Stimulated activated CD8-positive, alpha-beta memory T cell treated with anti-CD3 and anti-CD28 coated beads, Interleukin-4, amount 100 ng/mL, for 48 hours (primary cell): ENCODE measurements at regions not wholly inside any gene's neighbourhood (a gene's known extent, or its start where the extent isn't known, plus 50 kb on each side); places are given as distances from the start of the nearest gene placed in this dataset.
"Not testable (repeated sequence)": the region's sequence is repeated elsewhere in the genome, so short reads cannot be mapped to it uniquely, and the experiment has no call there.

Experiments
- DNase-seq: peaks from one replicate; pipeline ENCODE4 v3.0.0-alpha.2; 2020

DNA sequence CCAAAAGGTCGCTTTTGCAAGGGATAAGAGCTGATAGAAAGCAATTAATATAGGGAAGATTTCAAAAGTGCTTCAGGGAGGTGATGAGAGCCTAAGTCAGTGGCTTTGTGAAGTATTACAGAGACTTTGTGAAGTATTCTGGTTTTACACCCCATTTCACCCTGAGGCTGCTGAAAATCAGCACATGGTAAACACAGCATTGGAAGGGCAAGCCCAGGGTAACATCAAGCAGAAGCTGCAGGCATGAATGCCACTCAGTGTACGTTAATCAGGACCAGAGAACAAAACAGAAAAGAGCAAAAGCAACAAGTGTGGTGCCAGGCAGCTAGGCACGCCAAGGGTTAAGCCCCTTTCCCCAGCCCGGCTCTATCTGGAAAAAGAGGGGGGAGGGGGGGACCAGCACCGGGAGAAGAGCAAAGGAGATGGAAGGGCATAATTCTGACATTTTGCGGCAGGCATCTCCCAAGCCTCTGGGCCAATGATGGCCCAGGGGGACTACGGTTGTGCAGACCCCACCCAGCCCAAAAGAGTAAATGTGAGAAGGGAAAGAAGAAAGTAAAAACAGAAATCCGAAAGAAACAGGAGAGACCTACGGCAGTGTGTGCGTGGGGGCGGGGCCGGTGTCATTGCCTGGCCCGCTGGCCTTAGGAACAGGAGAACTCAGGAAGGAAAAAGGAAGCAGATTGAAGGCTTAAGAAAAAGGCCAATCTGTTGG is 58.9 kb downstream of the DHRS2 start:
- no peak for DNase-seq

- no peak for DNase-seq
Observed at GRCh38 chr14:23695664-23695999, 59.5 kb downstream of the DHRS2 start.

- DNase-seq = no peak
Observed at GRCh38 chr14:23696701-23697239, 60.6 kb downstream of the DHRS2 start.

DNA sequence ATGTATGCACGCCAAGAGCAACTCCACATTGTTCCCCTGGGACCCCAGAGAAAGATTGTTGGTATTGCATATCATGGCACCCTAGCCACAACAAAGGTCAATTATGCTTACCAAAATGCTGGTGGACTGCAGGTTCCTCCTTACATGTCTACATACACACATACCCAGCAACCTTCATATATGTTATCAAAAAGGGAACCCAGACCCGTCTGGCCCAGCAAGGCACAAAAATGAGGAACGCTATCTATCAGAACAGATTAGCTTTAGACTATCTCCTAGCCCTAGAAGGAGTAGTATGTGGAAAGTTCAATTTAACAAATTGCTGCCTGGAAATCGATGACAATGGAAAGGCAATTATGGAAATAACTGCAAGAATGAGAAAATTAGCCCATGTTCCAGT is 61.5 kb downstream of the DHRS2 start:
- DNase-seq = no peak

DNA sequence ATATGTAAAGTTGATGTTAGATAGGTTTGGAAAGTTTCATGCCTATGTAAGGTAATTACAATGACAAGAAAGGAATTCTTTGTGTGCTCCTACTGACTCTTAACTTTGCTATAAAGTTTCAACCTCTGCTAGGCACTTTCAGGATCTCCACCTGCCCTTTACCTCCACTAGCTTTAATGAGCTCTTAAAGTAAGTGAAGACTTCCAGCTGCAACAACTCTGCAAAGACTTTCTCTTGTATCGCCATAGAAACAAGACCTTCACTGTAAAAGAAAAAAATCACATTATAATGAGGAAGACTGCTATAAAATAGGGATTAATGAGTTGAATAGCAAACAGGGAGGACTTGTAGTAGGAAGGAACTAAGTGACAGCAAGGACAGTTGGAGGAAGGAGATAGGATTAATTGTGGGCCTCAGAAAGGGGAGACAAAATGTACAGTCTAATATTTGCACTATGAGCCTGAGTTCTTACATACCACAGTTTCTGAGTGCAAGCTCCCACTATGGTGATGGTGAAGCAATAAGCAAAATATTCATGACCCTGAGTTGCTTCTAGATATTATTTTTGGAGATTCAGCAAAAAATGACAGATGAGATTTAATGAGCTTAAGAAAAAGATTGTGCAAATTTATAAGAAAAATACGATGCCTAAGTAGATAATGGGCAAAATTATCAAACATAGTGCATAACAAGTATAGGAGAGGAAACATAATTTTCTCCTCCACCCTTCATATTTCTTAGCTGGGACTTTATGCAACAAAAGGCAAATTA is 66.7 kb downstream of the DHRS2 start:
- DNase-seq = no peak

- no peak for DNase-seq
Observed at GRCh38 chr14:23704890-23705289, 68.7 kb downstream of the DHRS2 start.

- DNase-seq = no peak
Observed at GRCh38 chr14:23707415-23707814, 71.3 kb downstream of the DHRS2 start.

- DNase-seq = no peak
Observed at GRCh38 chr14:23708343-23708742, 72.2 kb downstream of the DHRS2 start.

GRCh38 chr14:23709923-23710322 is 73.8 kb downstream of the DHRS2 start:
- DNase-seq = no peak

GRCh38 chr14:23712287-23712686 is 76.1 kb downstream of the DHRS2 start:
- no peak for DNase-seq

DNA sequence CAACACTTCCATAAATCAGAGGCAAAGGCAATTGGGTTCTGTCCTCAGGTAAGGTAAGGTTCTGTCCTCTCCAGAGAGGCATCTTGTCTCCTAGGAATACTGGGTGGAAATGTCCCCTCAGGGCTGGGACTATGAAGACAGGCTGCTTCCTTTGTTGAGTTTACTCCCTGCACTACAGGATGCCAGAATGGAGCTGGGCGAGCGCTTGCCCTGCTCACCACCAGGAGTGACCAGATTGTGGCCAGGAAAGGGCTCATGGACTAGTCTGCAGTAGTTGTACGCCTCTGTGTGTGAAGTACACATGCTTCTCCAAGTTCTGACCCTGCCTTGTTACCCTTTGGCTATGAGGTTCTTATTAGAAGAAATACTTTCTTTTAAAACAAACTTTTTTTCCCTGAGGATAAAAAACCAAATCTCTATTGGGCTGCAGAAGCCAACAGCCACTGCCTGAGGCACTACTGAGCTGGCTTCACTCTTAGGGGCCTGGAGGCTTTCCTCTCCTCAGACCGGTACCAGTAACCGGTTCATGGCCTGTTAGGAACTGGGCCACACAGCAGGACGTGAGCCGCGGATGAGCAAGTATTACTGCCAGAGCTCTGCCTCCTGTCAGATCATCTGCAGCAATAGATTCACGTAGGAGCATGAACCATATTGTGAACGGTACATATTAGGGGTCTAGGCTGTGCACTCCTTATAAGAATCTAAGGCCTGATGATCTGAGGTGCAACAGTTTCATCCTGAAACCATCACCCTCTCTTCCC is 83.2 kb downstream of the DHRS2 start:
- DNase-seq = no peak

DNA sequence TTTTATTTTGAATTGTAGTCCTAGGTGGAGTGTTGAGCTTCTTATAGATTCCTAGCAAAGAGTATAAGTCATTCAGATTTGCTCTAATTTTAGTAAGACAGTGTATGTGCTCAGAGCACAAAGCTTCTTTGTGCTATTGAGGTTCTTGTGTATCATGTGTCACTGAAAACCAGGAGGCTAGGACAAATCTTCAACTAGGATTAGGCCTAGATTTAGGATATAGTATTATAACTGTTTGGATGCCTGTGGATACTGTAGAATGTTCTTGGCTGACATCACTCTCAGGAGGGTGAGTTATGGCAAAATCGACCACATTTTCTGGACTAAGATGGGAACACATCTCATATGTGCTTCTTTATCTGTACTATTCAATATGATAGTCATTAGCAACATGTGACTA is 86.5 kb downstream of the DHRS2 start:
- DNase-seq = no peak

- no peak for DNase-seq
Observed at GRCh38 chr14:23723911-23724310, 87.7 kb downstream of the DHRS2 start.

DNA sequence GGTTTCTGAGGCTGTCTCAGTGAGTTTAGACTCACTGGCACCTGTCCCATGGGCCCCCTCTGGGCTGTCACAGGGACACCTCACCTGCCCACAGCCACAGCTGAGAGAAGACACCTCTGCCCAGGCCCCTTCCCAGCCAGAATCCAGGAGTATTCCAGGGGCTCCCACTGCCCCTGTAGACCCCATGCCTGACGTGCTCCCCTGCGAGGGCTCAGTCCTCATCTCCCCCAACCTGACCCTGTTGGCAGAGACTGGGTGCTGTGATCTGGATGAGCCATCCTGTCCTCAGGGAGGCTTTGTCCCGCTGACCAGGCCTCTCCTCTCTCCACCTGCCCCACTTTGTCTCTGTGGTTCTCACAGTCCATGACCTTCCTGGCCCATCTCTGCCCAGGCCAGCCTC is 89.4 kb downstream of the DHRS2 start:
- no peak for DNase-seq

DNA sequence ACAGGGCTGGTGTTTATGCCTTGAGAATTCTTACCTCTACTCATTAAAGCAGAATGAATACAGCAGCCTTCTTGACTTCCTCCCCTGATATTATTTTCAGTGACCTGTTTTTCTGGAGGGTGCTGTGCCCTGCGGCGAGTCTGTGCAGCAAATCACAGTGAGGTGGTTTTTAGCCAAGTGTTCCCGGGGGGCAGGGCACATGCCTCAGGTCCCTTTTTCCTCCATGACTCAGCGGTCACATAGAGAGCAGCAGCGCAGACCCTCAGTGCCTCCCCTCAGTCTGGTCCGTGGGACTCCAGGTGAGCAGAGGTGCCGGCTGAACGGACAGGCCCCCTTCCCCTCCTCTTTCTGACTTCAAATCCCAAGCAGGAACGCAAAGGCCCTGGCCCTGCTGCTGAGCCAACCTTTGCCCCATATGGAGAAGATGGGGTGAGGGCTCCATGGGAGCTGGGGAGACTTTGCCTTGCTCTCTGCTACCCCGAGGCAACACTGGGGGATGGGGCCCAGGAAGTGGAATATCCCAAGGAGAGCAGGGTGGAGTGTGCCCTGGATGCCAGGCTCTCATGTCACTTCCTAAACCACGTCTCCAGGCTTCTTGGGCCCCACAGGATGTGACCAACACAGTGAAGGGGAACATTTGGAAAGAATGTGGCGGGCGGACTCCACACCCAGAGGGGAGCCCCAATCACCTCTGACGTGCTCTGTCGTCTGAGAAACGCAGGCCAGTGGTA is 90.0 kb downstream of the DHRS2 start:
- DNase-seq = no peak

DNA sequence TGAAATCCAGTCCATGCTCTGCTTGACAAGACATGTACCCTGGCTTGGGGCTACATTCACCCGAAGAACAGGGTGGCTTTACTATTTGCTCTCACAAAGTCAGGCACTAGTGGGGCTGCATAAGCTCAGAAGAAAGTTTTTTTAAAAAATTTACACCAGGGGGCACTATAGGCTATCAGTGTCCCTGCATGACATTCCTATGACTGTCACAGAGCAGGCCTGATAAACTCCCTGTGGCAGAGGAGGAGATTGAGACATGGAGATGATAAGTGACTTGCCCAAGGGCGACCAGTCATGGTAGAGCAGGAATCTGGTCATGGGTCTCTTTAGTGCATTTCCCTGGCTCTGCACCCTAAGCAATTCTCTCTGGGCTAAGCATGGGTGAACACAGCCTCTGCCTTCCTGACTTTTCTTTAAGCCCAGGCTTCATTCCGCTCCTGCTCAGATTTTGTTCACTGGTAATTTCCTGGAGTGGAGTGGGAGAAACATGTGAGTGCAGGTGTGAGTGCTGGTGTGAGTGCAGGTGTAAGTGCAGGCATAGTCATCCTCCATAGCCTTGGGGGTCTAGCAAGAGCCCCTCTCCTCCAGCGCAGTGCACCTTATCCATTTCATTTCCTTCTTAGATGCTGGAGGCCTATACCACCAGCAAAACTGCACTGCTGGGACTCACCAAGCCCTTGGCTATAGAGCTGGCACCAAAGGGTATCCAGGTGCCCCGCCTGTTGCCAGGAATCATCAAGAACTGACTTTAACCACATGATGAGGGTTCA is 91.6 kb downstream of the DHRS2 start:
- no peak for DNase-seq

GRCh38 chr14:23728791-23729190 is 92.6 kb downstream of the DHRS2 start:
- DNase-seq = no peak

- DNase-seq = no peak
Observed at GRCh38 chr14:23729720-23730387, 93.7 kb downstream of the DHRS2 start.

GRCh38 chr14:23735394-23735793 is 99.2 kb downstream of the DHRS2 start:
- no peak for DNase-seq

GRCh38 chr14:23744368-23744767 is 108.2 kb downstream of the DHRS2 start:
- DNase-seq = not testable (repeated sequence)

DNA sequence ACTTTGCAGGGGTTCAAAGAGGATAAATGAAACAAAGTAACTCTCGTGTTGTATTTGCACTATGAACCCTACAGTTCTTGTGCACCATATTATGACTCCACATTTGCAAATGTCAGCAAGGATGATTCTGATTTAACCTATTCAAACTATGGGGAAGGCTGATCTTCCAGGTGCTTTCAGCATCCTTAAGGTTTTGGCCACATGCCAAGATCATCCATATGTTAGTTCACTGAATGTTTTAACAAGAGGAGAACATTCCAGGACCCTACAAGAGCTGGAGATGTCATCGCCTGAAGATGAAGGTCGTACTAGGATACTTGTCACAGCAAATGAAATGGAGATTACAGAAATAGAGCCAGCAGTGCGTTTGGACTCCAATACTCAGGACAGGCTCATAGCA is 114.2 kb downstream of the DHRS2 start:
- no peak for DNase-seq

- no peak for DNase-seq
Observed at GRCh38 chr14:23751616-23752015, 115.5 kb downstream of the DHRS2 start.
